HL-60/S4 treated with phorbol 12-myristate 13-acetate at 8.2 ng/mL for 4 days and 3 days (cell line): ENCODE measurements at regions not wholly inside any gene's neighbourhood (a gene's known extent, or its start where the extent isn't known, plus 50 kb on each side); places are given as distances from the start of the nearest gene placed in this dataset.

ENCODE experiments used
- in situ Hi-C: fragments of 300-500 bp; cut with MboI; formaldehyde crosslinking; loops from 2 replicates; pipeline ENCODE4 v1.15.0; 2022; ENCODE audit warnings: low sequenced_read_pairs

DNA sequence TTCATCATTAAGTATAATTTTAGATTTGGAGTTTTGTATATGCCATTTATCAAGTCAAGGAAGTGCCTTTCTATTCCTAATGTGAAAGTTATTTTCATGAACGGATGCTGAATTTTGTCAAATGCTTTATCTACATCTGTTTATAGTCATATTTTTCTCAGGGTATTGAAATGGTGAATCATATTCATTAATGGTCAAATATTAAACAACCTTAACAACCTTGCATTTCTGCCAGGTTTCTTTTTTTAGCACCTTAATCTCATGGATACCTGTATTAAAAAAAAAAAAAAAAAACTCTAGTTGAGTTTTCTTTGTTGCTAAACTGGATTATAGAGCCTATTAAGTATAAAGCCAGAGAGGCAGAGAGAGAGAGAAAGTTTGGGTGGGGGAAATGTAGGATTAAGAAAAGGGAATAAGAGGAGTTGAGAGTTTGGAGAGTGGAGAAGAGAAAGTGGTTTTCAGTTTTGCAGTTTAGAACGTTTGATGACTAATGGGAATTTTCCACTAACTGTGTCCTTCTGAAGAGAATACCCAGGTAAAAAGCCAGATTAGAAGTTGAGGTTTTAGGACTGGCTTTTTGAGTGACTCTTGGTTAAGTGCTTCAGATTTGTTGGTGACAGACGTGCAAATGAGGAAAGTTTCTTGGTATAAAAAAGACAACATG is 305.0 kb downstream of the HLX start:
- in situ Hi-C loops: no loop called here

DNA sequence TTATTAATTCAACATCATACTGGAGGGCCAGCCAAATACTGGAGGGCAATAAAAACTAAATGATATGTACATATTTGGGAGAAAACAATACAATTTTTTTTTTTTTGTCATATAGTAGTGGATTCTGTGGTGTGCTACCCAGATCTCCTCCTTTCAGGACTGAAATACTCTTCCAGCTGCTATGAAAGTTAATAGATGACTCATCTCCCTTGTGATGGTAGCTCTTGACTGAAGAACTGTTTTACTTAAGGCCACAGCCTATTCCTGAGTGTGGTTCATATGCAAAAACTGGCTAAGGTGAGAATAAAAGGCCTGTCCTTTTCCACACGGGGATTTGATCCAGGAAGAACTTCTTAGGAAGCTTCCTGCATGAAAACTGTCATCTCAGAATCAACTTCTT is 307.9 kb downstream of the HLX start:
- in situ Hi-C loops: no loop called here

DNA sequence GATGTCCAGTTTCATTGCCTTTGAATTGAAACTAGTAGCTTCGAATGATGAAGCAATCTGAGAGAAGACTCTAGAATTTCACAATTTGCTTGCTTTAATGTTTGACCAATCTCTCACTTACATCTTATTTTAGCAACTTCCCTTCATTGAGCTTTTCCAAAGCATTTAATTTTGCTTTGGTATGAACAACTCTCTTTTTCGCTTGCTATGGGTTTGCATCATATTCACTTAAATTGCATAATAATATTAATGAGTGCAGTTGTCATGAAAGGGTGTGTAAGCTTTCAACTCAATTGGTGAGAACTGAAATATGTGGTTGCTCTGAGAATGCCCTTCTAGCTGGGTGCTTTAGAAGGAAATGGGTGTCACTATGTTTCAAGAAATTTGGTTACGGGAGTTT is 309.2 kb downstream of the HLX start:
- in situ Hi-C loops: no loop called here

DNA sequence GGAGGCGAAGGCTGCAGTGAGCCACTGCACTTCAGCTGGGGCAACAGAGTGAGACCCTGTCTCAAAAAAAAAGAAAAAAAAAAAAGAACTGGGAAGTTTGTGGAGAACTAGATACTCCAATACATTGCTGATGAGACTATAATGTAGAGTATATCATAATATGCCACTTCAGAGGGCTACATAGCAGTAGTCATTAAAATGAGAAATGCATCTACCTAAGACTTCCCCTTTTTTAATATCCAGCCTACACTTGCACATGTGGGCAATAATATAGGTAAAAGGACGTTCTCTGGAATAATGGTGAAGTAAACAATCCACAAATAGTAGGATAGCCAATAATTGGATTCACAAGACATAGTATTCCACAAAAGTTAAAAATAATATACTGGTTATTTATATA is 311.0 kb downstream of the HLX start:
- in situ Hi-C loops: loop anchor here (10.0 kb wide), 1 partner anchor 305 kb away; no protein-coding TSS in a partner anchor

DNA sequence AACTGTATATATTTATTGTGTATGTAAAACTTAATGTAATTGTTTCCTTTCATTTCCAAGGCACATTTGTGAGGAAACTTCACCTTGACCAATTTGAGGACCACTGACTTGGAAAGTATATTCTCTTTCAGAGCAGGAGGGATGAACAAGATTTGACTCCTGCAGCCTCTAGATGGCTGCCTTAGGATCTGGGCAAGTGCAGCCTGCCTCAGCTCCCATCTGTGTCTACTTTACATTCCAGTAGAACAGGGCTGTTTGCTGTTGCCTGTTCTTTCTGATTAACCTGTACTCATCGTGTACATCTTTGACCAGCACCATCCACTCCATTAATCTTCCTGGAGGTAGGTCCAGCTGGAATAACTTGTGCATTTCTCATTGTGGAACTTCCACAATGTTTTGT is 312.8 kb downstream of the HLX start:
- in situ Hi-C loops: loop anchor here (10.0 kb wide), 1 partner anchor 307 kb away; no protein-coding TSS in a partner anchor

DNA sequence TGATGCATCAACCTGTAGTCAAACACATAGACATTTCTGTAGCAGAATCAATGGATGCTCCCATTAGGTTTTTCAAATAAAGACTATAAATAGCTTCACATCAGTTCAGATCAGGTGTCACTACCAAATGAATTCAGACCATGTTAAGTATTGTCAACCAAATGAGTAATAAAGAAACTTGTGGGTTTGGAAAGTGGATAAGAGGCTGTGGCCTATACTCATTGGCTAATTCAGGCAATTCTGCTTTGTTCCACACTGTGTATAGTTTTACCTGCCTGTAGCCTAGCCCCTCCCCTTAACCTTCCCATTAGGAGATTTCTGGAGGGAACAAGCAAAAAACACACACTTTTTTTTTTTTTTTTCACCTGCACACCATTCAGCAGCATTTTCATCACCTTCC is 321.2 kb downstream of the HLX start:
- in situ Hi-C loops: no loop called here

DNA sequence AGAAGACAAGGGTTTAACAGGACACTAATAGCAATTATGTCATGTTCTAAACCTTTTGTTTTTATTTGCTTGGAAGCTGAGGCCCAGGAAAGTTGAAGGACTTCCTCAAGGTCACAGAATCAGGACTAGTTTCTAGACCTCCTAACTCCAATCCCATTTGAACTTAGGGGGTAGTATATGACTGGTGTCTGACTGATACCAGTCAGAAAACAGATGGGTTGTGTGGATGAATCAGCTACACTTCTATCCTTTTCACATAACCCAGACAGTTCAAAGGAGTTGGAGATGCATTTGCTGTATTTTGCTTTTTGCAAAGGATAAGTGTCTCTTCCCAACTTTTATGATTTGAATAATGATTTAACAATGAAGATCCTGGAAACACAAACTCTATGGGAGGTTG is 322.5 kb downstream of the HLX start:
- in situ Hi-C loops: no loop called here

DNA sequence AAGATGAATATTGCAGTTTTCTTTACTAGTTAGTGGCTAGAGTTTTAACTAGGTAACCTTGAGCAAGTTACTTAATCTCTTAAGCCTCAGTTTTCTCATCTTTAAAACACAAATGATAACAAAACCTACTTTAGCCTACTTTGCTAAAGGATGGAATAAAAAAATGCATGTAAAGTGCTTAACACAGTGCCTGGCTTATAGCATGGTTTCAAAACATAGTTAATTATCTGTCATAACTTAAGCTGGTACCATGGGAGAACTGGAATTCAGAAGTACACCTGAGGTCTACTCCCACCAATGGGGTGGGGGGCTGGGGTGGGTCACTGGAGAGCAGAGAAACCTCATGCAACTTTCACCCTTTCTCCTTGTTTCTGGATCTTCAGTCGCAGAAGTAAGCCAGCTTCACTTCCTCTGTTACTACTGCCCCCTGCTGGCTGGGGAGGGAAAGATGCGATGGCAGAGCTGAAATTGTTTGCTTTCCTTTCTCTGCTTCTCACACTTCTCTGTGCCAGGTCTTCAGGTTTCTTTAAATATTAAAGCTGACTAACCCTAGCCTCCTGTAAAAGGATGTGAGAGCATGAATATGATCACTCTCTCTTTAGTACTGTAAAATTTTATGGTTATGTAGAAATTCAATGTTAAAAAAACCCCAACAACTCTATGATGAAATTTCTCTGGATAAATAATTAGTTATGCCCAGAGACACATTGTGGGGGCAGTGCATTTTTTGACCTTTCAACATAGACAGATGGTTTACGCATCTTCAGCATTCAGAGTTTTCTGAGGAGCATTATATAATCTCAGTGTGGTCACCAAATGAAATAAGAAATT is 324.2 kb downstream of the HLX start:
- in situ Hi-C loops: no loop called here

DNA sequence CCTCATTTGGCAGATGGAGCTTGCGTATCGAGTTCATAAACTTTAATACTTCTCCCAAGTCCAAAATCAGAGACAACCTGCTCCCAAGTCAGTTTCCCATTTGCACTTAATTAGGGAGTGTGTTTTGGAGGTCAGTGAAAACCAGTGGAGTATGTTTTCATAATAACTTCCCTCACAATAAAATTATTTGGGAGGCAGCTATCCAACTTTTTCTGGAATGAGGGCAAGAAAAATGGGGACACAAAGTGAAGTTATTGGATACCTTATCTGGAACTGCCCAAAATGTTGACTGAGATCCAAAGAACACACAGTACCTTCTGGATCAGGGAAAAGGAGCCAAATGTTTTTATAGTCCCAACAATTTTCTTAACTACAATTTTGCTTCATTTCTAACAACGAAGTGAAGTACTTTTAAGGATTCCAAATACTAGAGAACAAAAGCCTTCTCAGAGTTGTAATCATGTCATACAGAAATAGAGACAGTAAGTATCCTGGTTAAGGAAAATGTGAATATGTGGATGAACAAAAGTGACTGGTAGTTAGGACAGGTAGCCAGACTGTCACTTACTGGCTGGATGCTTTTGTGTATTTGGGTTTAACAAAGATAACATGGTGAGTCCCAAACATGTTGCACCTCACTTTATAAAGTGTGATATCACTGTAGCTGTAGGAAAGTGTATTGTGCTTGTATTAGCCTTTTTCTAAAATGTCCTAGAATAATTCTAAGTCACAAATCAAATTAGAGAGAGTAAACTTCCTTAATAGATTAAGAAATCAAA is 325.0 kb downstream of the HLX start:
- in situ Hi-C loops: no loop called here

DNA sequence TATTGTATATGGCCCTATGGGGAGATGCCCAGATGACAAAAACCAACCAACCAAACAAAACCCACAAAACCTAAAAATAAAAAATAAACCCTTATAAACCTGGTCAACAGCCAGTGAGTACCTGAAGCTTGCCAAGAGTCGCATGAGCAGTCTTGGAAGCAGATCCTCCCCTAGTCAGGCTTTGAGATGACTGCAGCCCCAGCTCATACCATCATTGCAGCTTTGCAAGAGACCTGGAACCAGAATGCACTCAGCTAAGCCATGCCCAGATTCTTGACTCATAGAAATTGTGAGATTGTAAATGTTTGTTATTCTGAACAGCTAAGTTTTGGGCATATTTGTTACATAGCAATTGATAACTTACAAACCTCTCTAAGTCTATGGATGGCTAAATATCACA is 326.8 kb downstream of the HLX start:
- in situ Hi-C loops: no loop called here

DNA sequence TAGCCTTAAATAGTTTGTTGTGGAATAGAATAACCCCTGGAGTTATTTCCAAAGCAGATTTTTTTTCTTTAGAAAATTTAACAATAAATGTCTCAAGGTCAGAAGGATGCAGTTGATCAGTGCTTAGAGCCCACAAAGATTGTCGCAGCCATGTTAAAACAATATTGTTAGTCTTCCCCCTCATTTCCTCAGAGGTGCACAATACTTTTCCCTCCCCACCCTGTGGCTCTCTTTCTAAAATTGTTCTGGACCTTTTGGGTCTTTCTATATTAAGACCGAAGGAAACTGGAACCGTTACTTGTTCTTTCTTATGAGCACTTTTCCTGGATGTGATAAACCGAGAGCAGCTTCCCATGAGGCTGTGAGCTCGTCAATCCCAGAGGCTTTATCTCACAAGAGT is 333.7 kb downstream of the HLX start:
- in situ Hi-C loops: no loop called here

DNA sequence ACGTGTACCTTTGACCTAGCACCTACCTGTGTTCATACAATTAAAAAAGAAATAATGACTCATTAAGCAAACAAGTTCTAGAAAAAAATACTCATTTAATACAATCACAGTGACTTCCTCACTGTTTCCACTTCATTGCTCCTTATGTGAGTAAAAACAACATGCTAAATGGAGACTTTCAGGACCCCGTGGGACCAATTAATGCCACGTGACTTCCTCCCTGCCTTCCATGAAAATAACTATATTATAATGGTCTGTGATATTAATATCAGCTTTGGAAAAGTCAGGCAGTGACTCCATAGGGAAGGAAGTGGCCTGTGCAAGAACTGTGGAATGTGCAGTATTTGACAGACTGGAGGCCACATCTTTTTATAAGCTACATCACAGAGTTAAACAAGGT is 337.8 kb downstream of the HLX start:
- in situ Hi-C loops: no loop called here

DNA sequence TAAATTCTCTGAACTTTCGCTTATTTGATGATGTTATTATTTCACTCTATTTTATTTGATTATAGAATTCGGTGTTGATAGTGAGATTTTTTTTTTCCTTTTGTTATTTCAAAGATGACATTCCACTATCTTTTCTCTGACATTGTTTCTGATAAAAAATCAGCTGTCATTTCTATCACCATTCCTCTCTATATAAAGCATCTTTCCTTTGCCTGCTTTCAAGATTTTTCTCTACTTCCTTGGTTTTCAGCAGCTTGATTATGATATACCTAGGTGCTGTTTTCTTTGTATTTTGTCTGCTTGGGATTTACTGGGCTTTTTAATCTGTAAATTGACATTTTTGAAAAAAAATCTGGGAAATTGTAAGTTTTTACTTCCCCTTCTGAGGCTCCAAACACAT is 344.0 kb downstream of the HLX start:
- in situ Hi-C loops: no loop called here

DNA sequence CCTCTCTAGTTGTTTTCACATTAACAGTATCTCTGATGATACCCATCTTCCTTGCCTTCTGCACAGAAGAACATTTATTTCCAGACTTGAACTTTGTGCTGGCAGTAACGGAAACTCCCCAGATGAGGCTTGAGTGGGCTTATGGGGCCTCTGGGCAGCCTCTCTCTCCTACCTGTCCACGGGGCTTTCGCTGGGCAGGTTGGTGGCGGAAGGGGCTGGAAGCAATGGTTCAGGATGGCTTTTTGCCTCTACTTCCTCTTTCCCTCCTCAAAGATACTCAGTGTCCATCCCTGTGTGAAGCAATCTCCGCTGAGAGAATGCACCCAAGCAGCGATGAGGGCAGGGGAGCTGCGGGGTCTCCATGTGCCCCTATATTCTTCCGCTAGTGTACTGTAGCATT is 348.2 kb downstream of the HLX start:
- in situ Hi-C loops: no loop called here

DNA sequence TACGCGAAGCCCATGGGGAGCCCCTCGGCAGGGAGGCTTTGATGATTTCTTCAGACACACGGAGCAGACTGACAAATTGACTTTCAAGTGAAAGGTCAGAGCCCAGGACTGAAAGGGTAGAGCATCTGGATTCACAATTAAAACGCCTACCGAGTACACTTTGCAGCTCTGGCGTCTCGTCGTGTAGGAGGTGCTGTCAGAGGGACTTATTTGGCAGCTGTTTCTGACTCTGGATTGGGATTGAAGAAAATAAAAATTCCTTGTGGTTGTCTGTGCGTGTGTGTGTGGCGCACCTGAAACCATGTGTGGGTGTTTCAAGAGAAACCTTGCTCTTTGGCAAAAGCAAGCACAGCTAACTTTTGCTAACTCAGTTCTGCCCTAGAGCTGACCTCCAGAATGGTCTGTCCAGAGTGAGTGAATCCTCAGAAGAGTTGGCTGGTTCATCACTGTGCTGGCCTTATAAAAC is 348.7 kb downstream of the HLX start:
- in situ Hi-C loops: no loop called here

DNA sequence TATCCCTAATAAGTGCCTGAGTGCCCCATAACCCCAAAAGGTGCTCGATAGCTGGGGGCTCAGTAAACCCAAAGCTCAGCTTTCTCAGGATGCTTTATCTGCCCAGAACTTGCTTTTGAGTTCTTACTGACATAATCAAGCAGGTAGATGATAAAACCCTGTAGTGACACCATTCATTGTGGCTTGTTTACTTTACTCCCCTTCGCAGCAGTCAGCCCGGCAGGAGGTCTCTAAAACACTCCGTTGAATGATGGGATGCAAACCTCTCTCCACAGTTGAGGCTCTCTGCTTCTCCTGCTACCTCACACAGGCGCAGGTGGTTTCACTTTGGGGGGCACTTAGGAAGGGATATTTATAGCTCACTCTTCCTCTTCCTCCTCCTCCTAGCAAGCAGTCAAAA is 349.4 kb downstream of the HLX start:
- in situ Hi-C loops: no loop called here

DNA sequence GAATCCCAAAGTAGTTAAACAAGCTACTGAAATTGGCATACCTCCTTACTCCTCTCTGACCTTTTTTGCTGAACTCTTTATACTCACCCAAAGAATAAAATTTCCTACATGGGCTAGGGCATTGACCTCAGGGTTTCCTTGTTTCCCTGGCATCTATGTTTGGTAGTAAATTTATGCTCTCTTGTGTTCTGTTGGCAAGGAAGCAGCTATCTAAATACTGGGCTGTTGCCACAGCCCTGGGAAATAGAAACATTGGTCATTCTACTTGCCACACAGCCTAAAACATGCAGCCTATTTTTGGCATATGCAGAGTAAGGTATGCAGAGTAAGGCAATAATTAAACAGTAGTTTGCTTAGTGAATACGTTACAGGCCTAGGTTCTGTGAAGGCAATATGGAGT is 351.4 kb downstream of the HLX start:
- in situ Hi-C loops: no loop called here

DNA sequence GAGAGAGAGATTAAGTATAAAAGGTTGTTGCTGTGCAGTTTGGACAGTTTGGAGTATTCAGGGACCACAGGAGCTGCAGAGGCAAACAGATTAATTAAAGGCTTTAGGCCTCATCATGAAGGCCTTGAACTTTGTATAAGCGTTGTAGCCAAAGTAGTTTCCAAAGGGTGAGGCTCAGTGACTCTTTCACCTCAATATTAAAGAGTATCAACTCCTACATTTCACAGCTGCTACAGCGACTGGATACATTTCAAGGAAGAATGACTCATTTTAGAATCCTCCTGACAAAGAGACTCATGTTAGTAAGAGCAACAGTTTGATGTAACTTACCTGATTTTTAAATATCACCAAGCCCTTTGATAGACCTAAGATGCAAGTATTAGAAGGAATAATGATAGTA is 355.5 kb downstream of the HLX start:
- in situ Hi-C loops: no loop called here

DNA sequence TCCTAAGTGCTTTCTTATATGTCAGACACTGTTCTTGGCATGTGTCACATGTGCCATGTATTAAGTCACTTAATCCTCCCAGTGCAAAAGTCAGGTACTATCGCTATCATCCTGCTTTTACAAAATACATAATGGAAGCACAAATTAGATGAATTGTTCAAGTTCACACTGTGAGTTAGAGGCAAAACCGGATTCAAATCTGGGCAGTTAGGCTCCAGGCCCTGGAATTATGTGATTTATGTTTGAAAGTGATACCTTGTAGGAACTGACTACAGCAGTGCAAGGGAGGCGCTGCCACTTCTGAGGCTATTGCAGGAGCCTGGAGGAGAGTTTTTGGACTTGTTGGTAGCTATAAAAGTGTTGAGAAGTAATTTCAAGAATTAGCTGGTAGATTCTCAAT is 358.3 kb downstream of the HLX start:
- in situ Hi-C loops: no loop called here

DNA sequence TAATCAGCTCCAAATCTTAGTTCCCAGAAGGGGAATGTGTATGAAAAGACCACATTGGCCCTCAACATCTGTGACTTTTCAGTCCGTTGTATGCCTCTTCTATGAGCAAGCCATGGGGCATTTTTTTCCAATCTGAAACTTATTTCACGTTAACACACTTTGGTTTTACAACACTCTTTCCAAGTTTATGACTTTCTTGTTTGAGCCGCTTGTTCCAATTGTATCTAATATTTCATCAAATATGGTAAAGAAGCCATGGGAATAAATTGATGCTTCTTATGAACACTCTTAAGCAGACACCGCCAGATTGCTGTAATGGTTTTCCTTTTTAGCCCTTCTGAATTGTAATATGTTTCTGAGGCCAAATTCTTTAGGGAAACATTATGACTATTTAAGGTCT is 359.9 kb downstream of the HLX start:
- in situ Hi-C loops: no loop called here

DNA sequence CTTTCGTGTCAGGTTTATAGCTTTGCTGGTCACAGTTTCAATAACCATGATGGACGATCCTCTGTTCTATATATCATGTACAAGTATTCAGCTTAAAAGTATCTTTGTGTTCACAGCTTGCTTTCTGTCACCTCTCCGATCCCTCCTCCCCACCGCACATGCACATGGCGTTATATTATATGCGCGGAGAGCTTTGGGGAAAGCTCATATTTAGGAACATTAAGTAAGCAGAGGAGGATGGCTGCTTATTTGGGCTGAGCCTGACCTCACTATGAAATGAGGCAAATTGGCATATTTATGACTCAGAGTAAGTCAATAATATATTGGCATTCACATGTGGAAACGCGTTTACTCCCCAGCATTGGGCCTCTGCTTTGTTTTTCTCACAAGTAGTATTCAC is 360.5 kb downstream of the HLX start:
- in situ Hi-C loops: no loop called here

DNA sequence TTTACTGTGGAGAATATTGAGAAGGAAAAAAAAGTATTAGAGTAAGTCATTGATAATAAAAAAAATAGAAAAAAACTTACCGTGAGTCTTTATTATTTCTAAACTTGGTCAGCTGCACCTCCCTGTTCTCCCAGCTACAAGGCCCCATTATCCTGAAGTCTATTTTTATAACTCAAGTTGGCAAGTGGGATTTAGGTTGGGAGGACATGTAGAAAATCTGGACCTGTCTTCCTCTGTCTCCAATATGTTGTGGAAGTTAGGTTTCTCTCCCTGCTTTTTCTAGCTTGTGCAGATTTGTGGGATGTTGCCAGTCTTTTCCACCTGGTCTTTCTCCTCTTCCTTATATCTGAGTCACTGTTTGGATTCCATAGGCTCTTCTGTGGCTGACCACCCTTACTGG is 361.4 kb downstream of the HLX start:
- in situ Hi-C loops: no loop called here
